MM.1S (cell line): ENCODE measurements at regions not wholly inside any gene's neighbourhood (a gene's known extent, or its start where the extent isn't known, plus 50 kb on each side); places are given as distances from the start of the nearest gene placed in this dataset.

Experiments used
- DNase-seq: peaks from one replicate; pipeline ENCODE4 v3.0.0-alpha.2; 2015
- H2AFZ ChIP-seq: fragments of 300-600 bp; sonication (generic); 2 replicates; pipeline ENCODE4 v1.6.0; 2016; ENCODE audit warnings: antibody characterized with exemption, low read length
- H3F3A ChIP-seq: fragments of 300-600 bp; sonication (generic); 2 replicates; pipeline ENCODE4 v1.6.1; 2016; ENCODE audit warnings: mild to moderate bottlenecking, antibody characterized with exemption, low read length, moderate library complexity, mixed read lengths; ENCODE audit not compliant: insufficient read depth
- H3K27ac ChIP-seq: fragments of 300-600 bp; sonication (generic); 2 replicates; pipeline ENCODE4 v1.5.1; 2016; ENCODE audit warnings: mild to moderate bottlenecking, low read length
- H3K27me3 ChIP-seq: fragments of 300-600 bp; sonication (generic); replicated peaks from 2 replicates; pipeline ENCODE4 v1.6.0; 2016; ENCODE audit warnings: low read length; ENCODE audit not compliant: insufficient read depth
- H3K36me3 ChIP-seq: fragments of 300-600 bp; sonication (generic); replicated peaks from 2 replicates; pipeline ENCODE4 v1.6.1; 2016; ENCODE audit warnings: mild to moderate bottlenecking, low read length, mixed read lengths; ENCODE audit not compliant: insufficient read depth
- H3K4me1 ChIP-seq: fragments of 300-600 bp; sonication (generic); 2 replicates; pipeline ENCODE4 v1.6.1; 2016; ENCODE audit warnings: low read length, mixed read lengths
- H3K4me2 ChIP-seq: fragments of 300-600 bp; sonication (generic); 2 replicates; pipeline ENCODE4 v1.6.0; 2016; ENCODE audit warnings: low read depth, low read length
- H3K4me3 ChIP-seq: fragments of 300-600 bp; sonication (generic); 2 replicates; pipeline ENCODE4 v1.5.1; 2016; ENCODE audit warnings: low read length, mixed read lengths
- H3K79me2 ChIP-seq: fragments of 300-600 bp; sonication (generic); 2 replicates; pipeline ENCODE4 v1.6.1; 2016; ENCODE audit warnings: mixed run types, low read length, mixed read lengths
- H3K9ac ChIP-seq: fragments of 300-600 bp; sonication (generic); 2 replicates; pipeline ENCODE4 v1.6.1; 2016; ENCODE audit warnings: low read length, mixed read lengths
- H3K9me2 ChIP-seq: fragments of 300-600 bp; sonication (generic); replicated peaks from 2 replicates; pipeline ENCODE4 v1.6.1; 2016; ENCODE audit warnings: mild to moderate bottlenecking, low read length, mixed read lengths; ENCODE audit not compliant: insufficient read depth
- H3K9me3 ChIP-seq: fragments of 300-600 bp; sonication (generic); replicated peaks from 2 replicates; pipeline ENCODE4 v1.6.1; 2016; ENCODE audit warnings: mild to moderate bottlenecking, low read length, mixed read lengths; ENCODE audit not compliant: insufficient read depth
- H4K20me1 ChIP-seq: fragments of 300-600 bp; sonication (generic); 2 replicates; pipeline ENCODE4 v1.6.1; 2016; ENCODE audit warnings: mild to moderate bottlenecking, low read length, moderate library complexity, mixed read lengths; ENCODE audit not compliant: insufficient read depth
- CTCF ChIP-seq: fragments of 300-600 bp; sonication (generic); IDR thresholded peaks from 2 replicates; pipeline ENCODE4 v1.5.1; 2016; ENCODE audit warnings: antibody characterized with exemption, low read length, mixed read lengths
- EZH2 ChIP-seq: fragments of 300-600 bp; sonication (generic); optimal IDR thresholded peaks from 2 replicates; pipeline ENCODE3; 2017; ENCODE audit warnings: low read depth, mild to moderate bottlenecking, antibody characterized with exemption, low read length, mixed read lengths
- EZH2phosphoT487 ChIP-seq: fragments of 300-600 bp; sonication (generic); IDR thresholded peaks from 2 replicates; pipeline ENCODE4 v1.6.1; 2018; ENCODE audit warnings: antibody characterized with exemption, low read length

- no peak overlapping the region for H3K4me2 ChIP-seq
- no peaks in the 10 kb centered on the region for H3K9me3 ChIP-seq
- no peaks in the 10 kb centered on the region for H4K20me1 ChIP-seq
- H3K4me3 ChIP-seq, result no peak overlapping the region
- DNase-seq, result no peak
- no peaks in the 10 kb centered on the region for H3F3A ChIP-seq
- H3K4me1 ChIP-seq, result no peaks in the 10 kb centered on the region
- H3K79me2 ChIP-seq, result no peaks in the 10 kb centered on the region
- no peak overlapping the region for H3K9ac ChIP-seq
- H3K9me2 ChIP-seq, result no peaks in the 10 kb centered on the region
- H3K27ac ChIP-seq, result no peak overlapping the region
- no peaks in the 10 kb centered on the region for H3K36me3 ChIP-seq
- TF ChIP-seq EZH2phosphoT487, result no peak
- no peak for TF ChIP-seq CTCF
- TF ChIP-seq EZH2, result no peak
- no peaks in the 10 kb centered on the region for H3K27me3 ChIP-seq
- no peak overlapping the region for H2AFZ ChIP-seq
Observed at GRCh38 chrX:41024755-41025154, 60.5 kb upstream of the USP9X start.

- no peak for DNase-seq
- H3K4me2 ChIP-seq, result no peak overlapping the region
Observed at GRCh38 chrX:41025926-41026701, 59.1 kb upstream of the USP9X start.

GRCh38 chrX:41026702-41027078, 58.6 kb upstream of the USP9X start:
- no peak overlapping the region for H3K4me3 ChIP-seq

More at GRCh38 chrX:41025926-41026701, 59.1 kb upstream of the USP9X start:
- no peaks in the 10 kb centered on the region for H3K27me3 ChIP-seq
- H3K36me3 ChIP-seq, result no peaks in the 10 kb centered on the region
- TF ChIP-seq EZH2 (no peak), EZH2phosphoT487 (no peak), CTCF (no peak)
- H3K79me2 ChIP-seq, result no peaks in the 10 kb centered on the region
- H3K4me3 ChIP-seq, result no peak overlapping the region
- H3K9ac ChIP-seq, result no peak overlapping the region
- no peak overlapping the region for H3K27ac ChIP-seq
- H4K20me1 ChIP-seq, result no peaks in the 10 kb centered on the region
- H2AFZ ChIP-seq, result no peak overlapping the region
- no peaks in the 10 kb centered on the region for H3F3A ChIP-seq
- no peaks in the 10 kb centered on the region for H3K9me3 ChIP-seq
- H3K9me2 ChIP-seq, result no peaks in the 10 kb centered on the region
- no peaks in the 10 kb centered on the region for H3K4me1 ChIP-seq

More at GRCh38 chrX:41026702-41027078, 58.6 kb upstream of the USP9X start:
- H4K20me1 ChIP-seq, result no peaks in the 10 kb centered on the region
- DNase-seq, result no peak
- no peak overlapping the region for H3K27ac ChIP-seq
- H2AFZ ChIP-seq, result no peak overlapping the region
- H3K27me3 ChIP-seq, result no peaks in the 10 kb centered on the region
- TF ChIP-seq EZH2phosphoT487 (no peak), EZH2 (no peak), CTCF (no peak)
- H3K9me3 ChIP-seq, result no peaks in the 10 kb centered on the region
- H3K9ac ChIP-seq, result no peak overlapping the region
- H3K4me1 ChIP-seq, result no peaks in the 10 kb centered on the region
- H3K4me2 ChIP-seq, result no peak overlapping the region
- no peaks in the 10 kb centered on the region for H3K9me2 ChIP-seq
- no peaks in the 10 kb centered on the region for H3K79me2 ChIP-seq
- no peaks in the 10 kb centered on the region for H3F3A ChIP-seq
- no peaks in the 10 kb centered on the region for H3K36me3 ChIP-seq
